GM23338 (cell line): ENCODE measurements at regions not wholly inside any gene's neighbourhood (a gene's known extent, or its start where the extent isn't known, plus 50 kb on each side); places are given as distances from the start of the nearest gene placed in this dataset.
"Not testable (repeated sequence)": the region's sequence is repeated elsewhere in the genome, so short reads cannot be mapped to it uniquely, and the experiment has no call there.

Source experiments
- ATAC-seq: fragments of 200-7000 bp; cut with Tn5 transposase; 3 replicates; pipeline ENCODE4 v1.9.1; 2020
- DNase-seq: peaks from one replicate; pipeline ENCODE4 v3.0.0-alpha.2; 2015; ENCODE audit warnings: low spot score
- H2AFZ ChIP-seq: fragments of 200-600 bp; sonication (generic); 2 replicates; pipeline ENCODE4 v1.8.0; 2016; ENCODE audit warnings: antibody characterized with exemption, mild to moderate bottlenecking, moderate library complexity
- H3F3A ChIP-seq: fragments of 200-600 bp; sonication (generic); replicated peaks from 2 replicates; pipeline ENCODE4 v1.8.0; 2017; ENCODE audit warnings: antibody characterized with exemption, mixed run types, low read depth
- H3K27ac ChIP-seq: fragments of 200-600 bp; sonication (generic); 2 replicates; pipeline ENCODE4 v1.6.1; 2016; ENCODE audit warnings: low read depth
- H3K27me3 ChIP-seq: fragments of 200-600 bp; sonication (generic); 2 replicates; pipeline ENCODE4 v1.8.0; 2016; ENCODE audit warnings: mild to moderate bottlenecking, mixed run types, moderate library complexity; ENCODE audit not compliant: insufficient read depth
- H3K36me3 ChIP-seq: fragments of 200-600 bp; sonication (generic); 2 replicates; pipeline ENCODE4 v1.8.0; 2016; ENCODE audit warnings: mild to moderate bottlenecking; ENCODE audit not compliant: insufficient read depth
- H3K4me1 ChIP-seq: fragments of 200-600 bp; sonication (generic); 2 replicates; pipeline ENCODE4 v1.8.0; 2016; ENCODE audit warnings: mild to moderate bottlenecking, moderate library complexity; ENCODE audit not compliant: insufficient read depth
- H3K4me2 ChIP-seq: fragments of 200-600 bp; sonication (generic); 2 replicates; pipeline ENCODE4 v1.7.1; 2017; ENCODE audit warnings: mixed run types
- H3K4me3 ChIP-seq: fragments of 200-600 bp; sonication (generic); 2 replicates; pipeline ENCODE4 v1.6.1; 2016; ENCODE audit warnings: mixed run types
- H3K79me2 ChIP-seq: fragments of 200-600 bp; sonication (generic); replicated peaks from 2 replicates; pipeline ENCODE4 v1.8.0; 2017; ENCODE audit warnings: mild to moderate bottlenecking; ENCODE audit not compliant: insufficient read depth
- H3K9me2 ChIP-seq: fragments of 200-600 bp; sonication (generic); 2 replicates; pipeline ENCODE4 v1.8.0; 2017; ENCODE audit not compliant: insufficient read depth
- H4K20me1 ChIP-seq: fragments of 200-600 bp; sonication (generic); replicated peaks from 2 replicates; pipeline ENCODE4 v1.8.0; 2017; ENCODE audit warnings: mild to moderate bottlenecking; ENCODE audit not compliant: insufficient read depth
- H3K27ac Mint-ChIP-seq: 2 replicates; pipeline ENCODE4 v1.8.0; 2020; ENCODE audit warnings: inconsistent platforms, mild to moderate bottlenecking, moderate library complexity, mixed read lengths
- H3K27me3 Mint-ChIP-seq: 3 replicates; pipeline ENCODE4 v1.8.0; 2022; ENCODE audit warnings: low read depth, mild to moderate bottlenecking, moderate library complexity, mixed read lengths, inconsistent platforms; ENCODE audit not compliant: insufficient read depth, poor library complexity
- H3K36me3 Mint-ChIP-seq: 3 replicates; pipeline ENCODE4 v1.8.0; 2021; ENCODE audit warnings: low read depth, mild to moderate bottlenecking, inconsistent platforms, moderate library complexity, mixed read lengths
- H3K4me1 Mint-ChIP-seq: 3 replicates; pipeline ENCODE4 v1.8.0; 2020; ENCODE audit warnings: mild to moderate bottlenecking, inconsistent platforms, mixed read lengths
- H3K4me3 Mint-ChIP-seq: 3 replicates; pipeline ENCODE4 v1.8.0; 2021; ENCODE audit warnings: moderate library complexity, mild to moderate bottlenecking, inconsistent platforms, mixed read lengths
- H3K9me3 Mint-ChIP-seq: 3 replicates; pipeline ENCODE4 v1.8.0; 2020; ENCODE audit warnings: moderate library complexity, mild to moderate bottlenecking, inconsistent platforms, mixed read lengths
- REST ChIP-seq: IDR thresholded peaks from one replicate; pipeline ENCODE4 v1.6.1; 2018; ENCODE audit warnings: antibody characterized with exemption; ENCODE audit not compliant: unreplicated experiment
- ZNF331 ChIP-seq: fragments of 250-450 bp; sonication (Bioruptor Pico); IDR thresholded peaks from 2 replicates; pipeline ENCODE4 v1.5.0; 2020; ENCODE audit warnings: low read depth, mild to moderate bottlenecking, moderate library complexity

DNA sequence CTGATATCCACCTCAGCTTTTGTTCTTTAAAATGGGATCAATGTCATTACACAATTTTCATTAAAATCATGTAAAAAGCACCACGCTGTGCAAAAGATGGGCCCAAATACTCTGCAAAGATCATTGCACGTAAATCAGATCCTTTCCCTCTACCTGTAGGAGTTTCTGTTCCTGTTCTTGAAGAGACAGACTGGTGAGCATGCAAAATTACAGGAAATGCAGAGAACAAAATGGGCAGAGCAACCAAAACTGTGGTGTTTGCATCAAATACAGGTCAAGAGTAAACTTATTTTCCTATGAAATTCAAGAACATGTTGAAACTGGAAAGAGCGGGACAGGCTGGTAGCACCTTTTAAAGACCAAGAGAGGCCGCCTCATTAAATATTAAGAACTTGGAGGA, 294.9 kb upstream of the ADGRL2 start (continued):
- TF ChIP-seq REST (no peak), ZNF331 (CRISPR knock-in tag) (no peak)

DNA sequence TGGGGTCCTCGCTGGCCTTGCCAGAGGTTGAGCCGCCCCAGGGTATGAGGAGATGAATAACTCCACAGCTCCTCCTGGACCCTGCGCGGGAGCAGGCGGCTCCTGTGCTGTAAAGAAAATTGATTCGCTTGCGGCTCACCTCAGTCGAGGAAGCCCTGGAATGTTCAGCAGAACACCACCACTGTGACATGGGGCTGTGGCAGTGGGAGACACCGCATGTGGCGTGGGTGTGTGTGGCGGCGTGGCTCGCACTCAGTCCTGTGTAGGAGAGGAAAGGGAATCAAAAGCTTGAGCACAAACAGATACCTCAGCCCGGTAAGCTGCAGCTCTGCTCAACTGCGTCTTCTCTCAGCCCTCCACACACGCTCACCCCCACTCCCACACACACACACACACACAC, 295.9 kb upstream of the ADGRL2 start:
- not testable (repeated sequence) for H3K27me3 Mint-ChIP-seq, H3K27me3 ChIP-seq, DNase-seq, H2AFZ ChIP-seq, H3K27ac Mint-ChIP-seq, H3K79me2 ChIP-seq, H3K9me2 ChIP-seq, H4K20me1 ChIP-seq, H3K4me2 ChIP-seq, H3F3A ChIP-seq, ATAC-seq, H3K4me3 Mint-ChIP-seq, H3K4me3 ChIP-seq, H3K36me3 ChIP-seq, H3K27ac ChIP-seq
- H3K36me3 Mint-ChIP-seq: peaks cover 13% of the 10 kb centered on the region
- H3K4me1 ChIP-seq: peaks cover 29% of the 10 kb centered on the region
- H3K9me3 Mint-ChIP-seq: peaks cover 13% of the 10 kb centered on the region
- H3K4me1 Mint-ChIP-seq: peaks cover 24% of the 10 kb centered on the region

DNA sequence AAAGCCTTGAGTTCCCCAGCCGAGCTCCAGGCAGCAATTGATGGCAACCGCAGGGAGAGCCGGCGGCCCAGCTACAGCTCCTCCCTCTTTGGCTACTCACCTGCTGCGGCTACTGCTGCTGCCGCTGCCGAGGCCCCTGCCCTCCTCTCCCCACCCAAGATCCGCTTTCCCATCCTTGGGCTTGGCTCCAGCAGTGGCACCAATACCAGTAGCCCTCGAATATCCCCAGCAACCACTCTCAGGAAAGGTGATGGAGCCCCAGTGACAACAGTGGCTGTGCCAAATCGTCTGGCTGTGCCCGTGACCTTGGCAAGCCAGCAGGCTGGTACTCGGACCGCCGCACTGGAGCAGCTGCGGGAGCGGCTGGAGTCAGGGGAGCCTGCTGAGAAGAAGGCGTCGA, 298.0 kb upstream of the ADGRL2 start:
- ATAC-seq, H3K27me3 Mint-ChIP-seq, DNase-seq, H2AFZ ChIP-seq, H3K79me2 ChIP-seq, H3K9me2 ChIP-seq, H3K27me3 ChIP-seq, H4K20me1 ChIP-seq, H3K27ac ChIP-seq, H3K4me3 Mint-ChIP-seq, H3K36me3 ChIP-seq, H3K27ac Mint-ChIP-seq, H3F3A ChIP-seq, H3K4me2 ChIP-seq, H3K4me3 ChIP-seq: not testable (repeated sequence)
- peaks cover 13% of the 10 kb centered on the region for H3K36me3 Mint-ChIP-seq
- H3K9me3 Mint-ChIP-seq: peaks cover 13% of the 10 kb centered on the region
- peaks cover 17% of the 10 kb centered on the region; the same call in 1 of the 2 replicates for H3K4me1 ChIP-seq
- peaks cover 12% of the 10 kb centered on the region for H3K4me1 Mint-ChIP-seq

DNA sequence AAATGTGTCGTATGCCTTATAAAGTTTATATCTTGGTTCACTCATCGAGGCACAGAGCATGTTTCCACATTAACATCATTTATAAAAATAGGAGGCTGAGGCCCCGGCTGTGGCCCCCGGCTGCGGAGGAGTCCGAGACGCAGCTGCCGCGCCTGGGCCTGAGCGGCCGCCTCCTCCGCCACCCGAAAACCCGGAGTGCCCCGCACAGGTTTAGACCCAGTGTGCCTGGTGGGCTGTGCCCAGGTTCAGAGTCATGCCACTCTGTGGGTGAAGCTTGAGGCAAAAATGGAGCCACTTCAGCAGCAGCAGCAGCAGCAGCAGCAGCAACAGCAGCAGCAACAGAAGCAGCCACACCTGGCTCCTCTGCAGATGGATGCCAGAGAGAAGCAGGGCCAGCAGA, 299.2 kb upstream of the ADGRL2 start:
- H3K36me3 Mint-ChIP-seq: peaks cover 13% of the 10 kb centered on the region
- H3K4me3 ChIP-seq, H3K27me3 ChIP-seq, DNase-seq, H3K79me2 ChIP-seq, H3K36me3 ChIP-seq, H3K4me1 ChIP-seq, H3K27me3 Mint-ChIP-seq, H3F3A ChIP-seq, H2AFZ ChIP-seq, H3K4me1 Mint-ChIP-seq, H3K9me2 ChIP-seq, H3K4me2 ChIP-seq, H3K27ac Mint-ChIP-seq, ATAC-seq, H3K27ac ChIP-seq, H4K20me1 ChIP-seq, H3K4me3 Mint-ChIP-seq: not testable (repeated sequence)
- H3K9me3 Mint-ChIP-seq: peaks cover 13% of the 10 kb centered on the region
